GM23338 (cell line): ENCODE measurements at regions not wholly inside any gene's neighbourhood (a gene's known extent, or its start where the extent isn't known, plus 50 kb on each side); places are given as distances from the start of the nearest gene placed in this dataset.
"Not testable (repeated sequence)": the region's sequence is repeated elsewhere in the genome, so short reads cannot be mapped to it uniquely, and the experiment has no call there.

ENCODE experiments used
- ATAC-seq: fragments of 200-7000 bp; cut with Tn5 transposase; 3 replicates; pipeline ENCODE4 v1.9.1; 2020
- DNase-seq: peaks from one replicate; pipeline ENCODE4 v3.0.0-alpha.2; 2015; ENCODE audit warnings: low spot score
- H2AFZ ChIP-seq: fragments of 200-600 bp; sonication (generic); 2 replicates; pipeline ENCODE4 v1.8.0; 2016; ENCODE audit warnings: antibody characterized with exemption, mild to moderate bottlenecking, moderate library complexity
- H3F3A ChIP-seq: fragments of 200-600 bp; sonication (generic); replicated peaks from 2 replicates; pipeline ENCODE4 v1.8.0; 2017; ENCODE audit warnings: antibody characterized with exemption, mixed run types, low read depth
- H3K27ac ChIP-seq: fragments of 200-600 bp; sonication (generic); 2 replicates; pipeline ENCODE4 v1.6.1; 2016; ENCODE audit warnings: low read depth
- H3K27me3 ChIP-seq: fragments of 200-600 bp; sonication (generic); 2 replicates; pipeline ENCODE4 v1.8.0; 2016; ENCODE audit warnings: mild to moderate bottlenecking, mixed run types, moderate library complexity; ENCODE audit not compliant: insufficient read depth
- H3K36me3 ChIP-seq: fragments of 200-600 bp; sonication (generic); 2 replicates; pipeline ENCODE4 v1.8.0; 2016; ENCODE audit warnings: mild to moderate bottlenecking; ENCODE audit not compliant: insufficient read depth
- H3K4me1 ChIP-seq: fragments of 200-600 bp; sonication (generic); 2 replicates; pipeline ENCODE4 v1.8.0; 2016; ENCODE audit warnings: mild to moderate bottlenecking, moderate library complexity; ENCODE audit not compliant: insufficient read depth
- H3K4me2 ChIP-seq: fragments of 200-600 bp; sonication (generic); 2 replicates; pipeline ENCODE4 v1.7.1; 2017; ENCODE audit warnings: mixed run types
- H3K4me3 ChIP-seq: fragments of 200-600 bp; sonication (generic); 2 replicates; pipeline ENCODE4 v1.6.1; 2016; ENCODE audit warnings: mixed run types
- H3K79me2 ChIP-seq: fragments of 200-600 bp; sonication (generic); replicated peaks from 2 replicates; pipeline ENCODE4 v1.8.0; 2017; ENCODE audit warnings: mild to moderate bottlenecking; ENCODE audit not compliant: insufficient read depth
- H3K9me2 ChIP-seq: fragments of 200-600 bp; sonication (generic); 2 replicates; pipeline ENCODE4 v1.8.0; 2017; ENCODE audit not compliant: insufficient read depth
- H4K20me1 ChIP-seq: fragments of 200-600 bp; sonication (generic); replicated peaks from 2 replicates; pipeline ENCODE4 v1.8.0; 2017; ENCODE audit warnings: mild to moderate bottlenecking; ENCODE audit not compliant: insufficient read depth
- H3K27ac Mint-ChIP-seq: 2 replicates; pipeline ENCODE4 v1.8.0; 2020; ENCODE audit warnings: inconsistent platforms, mild to moderate bottlenecking, moderate library complexity, mixed read lengths
- H3K27me3 Mint-ChIP-seq: 3 replicates; pipeline ENCODE4 v1.8.0; 2022; ENCODE audit warnings: low read depth, mild to moderate bottlenecking, moderate library complexity, mixed read lengths, inconsistent platforms; ENCODE audit not compliant: insufficient read depth, poor library complexity
- H3K36me3 Mint-ChIP-seq: 3 replicates; pipeline ENCODE4 v1.8.0; 2021; ENCODE audit warnings: low read depth, mild to moderate bottlenecking, inconsistent platforms, moderate library complexity, mixed read lengths
- H3K4me1 Mint-ChIP-seq: 3 replicates; pipeline ENCODE4 v1.8.0; 2020; ENCODE audit warnings: mild to moderate bottlenecking, inconsistent platforms, mixed read lengths
- H3K4me3 Mint-ChIP-seq: 3 replicates; pipeline ENCODE4 v1.8.0; 2021; ENCODE audit warnings: moderate library complexity, mild to moderate bottlenecking, inconsistent platforms, mixed read lengths
- H3K9me3 Mint-ChIP-seq: 3 replicates; pipeline ENCODE4 v1.8.0; 2020; ENCODE audit warnings: moderate library complexity, mild to moderate bottlenecking, inconsistent platforms, mixed read lengths
- CREB1 ChIP-seq: fragments of 250-450 bp; sonication (Bioruptor Pico); IDR thresholded peaks from 2 replicates; pipeline ENCODE4 v1.5.0; 2020; ENCODE audit warnings: low read depth, mild to moderate bottlenecking, moderate library complexity
- ETS1 ChIP-seq: IDR thresholded peaks from 2 replicates; pipeline ENCODE4 v1.6.1; 2016; ENCODE audit warnings: antibody characterized with exemption
- EZH2phosphoT487 ChIP-seq: fragments of 200-600 bp; sonication (generic); IDR thresholded peaks from one replicate; pipeline ENCODE4 v1.8.1; 2018; ENCODE audit warnings: antibody characterized with exemption; ENCODE audit not compliant: unreplicated experiment
- NANOG ChIP-seq: IDR thresholded peaks from 2 replicates; pipeline ENCODE4 v1.6.1; 2016; ENCODE audit warnings: antibody characterized with exemption, borderline replicate concordance
- POLR2AphosphoS5 ChIP-seq: IDR thresholded peaks from 2 replicates; pipeline ENCODE4 v1.6.1; 2016; ENCODE audit warnings: antibody characterized with exemption, low read depth
- REST ChIP-seq: IDR thresholded peaks from one replicate; pipeline ENCODE4 v1.6.1; 2018; ENCODE audit warnings: antibody characterized with exemption; ENCODE audit not compliant: unreplicated experiment
- ZNF114 ChIP-seq: fragments of 250-450 bp; sonication (Bioruptor Pico); IDR thresholded peaks from 2 replicates; pipeline ENCODE4 v1.5.0; 2020; ENCODE audit warnings: mild to moderate bottlenecking, moderate library complexity
- ZNF331 ChIP-seq: fragments of 250-450 bp; sonication (Bioruptor Pico); IDR thresholded peaks from 2 replicates; pipeline ENCODE4 v1.5.0; 2020; ENCODE audit warnings: low read depth, mild to moderate bottlenecking, moderate library complexity

GRCh38 chr2:228575897-228576296, 394.4 kb upstream of the SPHKAP start (continued):
- TF ChIP-seq EZH2phosphoT487: no peak
- no peak for TF ChIP-seq NANOG

- not testable (repeated sequence) for H3K27me3 Mint-ChIP-seq, H3K4me1 ChIP-seq, H3K27ac ChIP-seq, H3K9me2 ChIP-seq, H3K4me2 ChIP-seq, H4K20me1 ChIP-seq, H3K79me2 ChIP-seq, H3K36me3 Mint-ChIP-seq, DNase-seq, H3K9me3 Mint-ChIP-seq, H3K4me1 Mint-ChIP-seq, H3F3A ChIP-seq, H3K36me3 ChIP-seq, H3K27me3 ChIP-seq, ATAC-seq, H2AFZ ChIP-seq, H3K27ac Mint-ChIP-seq, H3K4me3 ChIP-seq, H3K4me3 Mint-ChIP-seq
Observed at GRCh38 chr2:228568275-228568674, 386.8 kb upstream of the SPHKAP start.

GRCh38 chr2:228561816-228562215, 380.3 kb upstream of the SPHKAP start:
- peaks cover 2% of the 10 kb centered on the region for H3K27me3 Mint-ChIP-seq
- DNase-seq: no peak
- no peaks in the 10 kb centered on the region for H3K9me3 Mint-ChIP-seq
- H3K27ac Mint-ChIP-seq: no peak overlapping the region
- Histone ChIP-seq H3K27me3 (no peaks in the 10 kb centered on the region), H3F3A (no peaks in the 10 kb centered on the region), H3K4me2 (no peak overlapping the region), H3K4me1 (no peaks in the 10 kb centered on the region), H3K27ac (no peak overlapping the region), H2AFZ (no peak overlapping the region), H3K4me3 (no peak overlapping the region), H3K79me2 (no peaks in the 10 kb centered on the region), H3K36me3 (no peaks in the 10 kb centered on the region), H3K9me2 (no peaks in the 10 kb centered on the region; the same call in 1 of the 2 replicates), H4K20me1 (no peaks in the 10 kb centered on the region)
- no peak for ATAC-seq
- H3K36me3 Mint-ChIP-seq: no peaks in the 10 kb centered on the region
- H3K4me3 Mint-ChIP-seq: no peak overlapping the region
- no peaks in the 10 kb centered on the region for H3K4me1 Mint-ChIP-seq
- no peak for TF ChIP-seq ZNF331
- no peak for TF ChIP-seq ETS1

DNA sequence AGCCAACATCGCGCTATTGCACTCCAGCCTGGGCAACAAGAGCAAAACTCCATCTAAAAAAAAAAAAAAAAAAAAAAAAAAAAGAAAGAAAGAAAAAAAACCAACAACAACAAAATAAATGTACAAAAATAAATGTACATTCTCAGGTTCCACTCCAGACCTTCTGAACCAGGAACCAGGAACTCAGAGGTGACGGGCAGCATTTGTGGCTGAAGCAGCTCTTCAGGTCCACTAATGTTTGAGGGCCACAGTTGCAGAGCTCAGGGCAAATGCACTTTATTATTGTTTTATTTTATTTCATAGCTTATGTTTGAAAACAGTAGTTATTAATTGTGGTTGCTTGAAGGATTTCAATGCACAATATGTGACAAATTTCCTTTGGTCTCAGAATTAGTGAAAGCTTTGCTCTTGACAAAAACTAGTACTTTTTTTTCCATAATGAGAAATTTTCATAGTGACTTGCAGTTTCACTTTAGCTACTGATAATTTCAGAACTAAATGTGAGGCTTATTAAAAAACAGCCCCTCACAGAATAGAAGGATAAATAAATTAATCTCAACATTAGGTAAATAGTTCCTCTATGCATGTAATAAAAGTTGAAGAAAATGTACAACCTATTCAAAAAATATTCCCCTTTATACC, 378.4 kb upstream of the SPHKAP start:
- Histone ChIP-seq H4K20me1 (no peaks in the 10 kb centered on the region), H3K9me2 (no peaks in the 10 kb centered on the region; the same call in 1 of the 2 replicates), H3K4me2 (no peak overlapping the region), H3K79me2 (no peaks in the 10 kb centered on the region), H3K27ac (no peak overlapping the region), H3K36me3 (no peaks in the 10 kb centered on the region), H3K4me1 (no peaks in the 10 kb centered on the region), H3F3A (no peaks in the 10 kb centered on the region), H2AFZ (no peak overlapping the region), H3K4me3 (no peak overlapping the region), H3K27me3 (no peaks in the 10 kb centered on the region)
- no peak overlapping the region for H3K4me3 Mint-ChIP-seq
- H3K4me1 Mint-ChIP-seq: no peaks in the 10 kb centered on the region
- H3K9me3 Mint-ChIP-seq: no peaks in the 10 kb centered on the region
- H3K27me3 Mint-ChIP-seq: peaks cover 2% of the 10 kb centered on the region
- DNase-seq (no peak), ATAC-seq (no peak)
- H3K27ac Mint-ChIP-seq: no peak overlapping the region
- no peaks in the 10 kb centered on the region for H3K36me3 Mint-ChIP-seq
- no peak for TF ChIP-seq REST
- no peak for TF ChIP-seq NANOG
- TF ChIP-seq POLR2AphosphoS5: no peak
- no peak for TF ChIP-seq CREB1 (CRISPR knock-in tag)
- no peak for TF ChIP-seq ZNF114
- TF ChIP-seq ETS1: no peak
- no peak for TF ChIP-seq EZH2phosphoT487
